ENCODE measurements at regions not wholly inside any gene's neighbourhood (a gene's known extent, or its start where the extent isn't known, plus 50 kb on each side); places are given as distances from the start of the nearest gene placed in this dataset.
"Not testable (repeated sequence)": the region's sequence is repeated elsewhere in the genome, so short reads cannot be mapped to it uniquely, and the experiment has no call there.

DNA sequence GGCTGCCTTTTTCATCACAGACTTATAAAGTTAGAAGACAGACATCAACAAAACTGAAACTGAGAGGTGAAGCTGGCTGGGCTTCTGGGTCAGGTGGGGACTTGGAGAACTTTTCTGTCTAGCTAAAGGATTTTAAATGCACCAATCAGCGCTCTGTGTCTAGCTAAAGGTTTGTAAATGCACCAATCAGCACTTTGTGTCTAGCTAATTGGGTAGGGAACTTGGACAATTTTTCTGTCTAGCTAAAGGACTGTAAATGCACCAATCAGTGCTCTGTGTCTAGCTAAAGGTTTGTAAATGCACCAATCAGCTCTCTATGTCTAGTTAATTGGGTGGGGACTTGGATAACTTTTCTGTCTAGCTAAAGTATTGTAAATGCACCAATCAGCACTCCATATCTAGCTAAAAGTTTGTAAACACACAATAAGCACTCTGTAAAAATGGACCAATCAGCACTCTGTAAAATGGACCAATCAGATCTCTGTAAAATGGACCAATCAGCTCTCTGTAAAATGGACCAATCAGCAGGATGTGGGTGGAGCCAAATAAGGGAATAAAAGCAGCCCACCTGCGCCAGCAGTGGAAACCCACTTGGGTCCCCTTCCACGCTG, 710.3 kb upstream of the INTU start:
- TF ChIP-seq, protein P1, sequence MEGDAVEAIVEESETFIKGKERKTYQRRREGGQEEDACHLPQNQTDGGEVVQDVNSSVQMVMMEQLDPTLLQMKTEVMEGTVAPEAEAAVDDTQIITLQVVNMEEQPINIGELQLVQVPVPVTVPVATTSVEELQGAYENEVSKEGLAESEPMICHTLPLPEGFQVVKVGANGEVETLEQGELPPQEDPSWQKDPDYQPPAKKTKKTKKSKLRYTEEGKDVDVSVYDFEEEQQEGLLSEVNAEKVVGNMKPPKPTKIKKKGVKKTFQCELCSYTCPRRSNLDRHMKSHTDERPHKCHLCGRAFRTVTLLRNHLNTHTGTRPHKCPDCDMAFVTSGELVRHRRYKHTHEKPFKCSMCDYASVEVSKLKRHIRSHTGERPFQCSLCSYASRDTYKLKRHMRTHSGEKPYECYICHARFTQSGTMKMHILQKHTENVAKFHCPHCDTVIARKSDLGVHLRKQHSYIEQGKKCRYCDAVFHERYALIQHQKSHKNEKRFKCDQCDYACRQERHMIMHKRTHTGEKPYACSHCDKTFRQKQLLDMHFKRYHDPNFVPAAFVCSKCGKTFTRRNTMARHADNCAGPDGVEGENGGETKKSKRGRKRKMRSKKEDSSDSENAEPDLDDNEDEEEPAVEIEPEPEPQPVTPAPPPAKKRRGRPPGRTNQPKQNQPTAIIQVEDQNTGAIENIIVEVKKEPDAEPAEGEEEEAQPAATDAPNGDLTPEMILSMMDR (IDR thresholded peaks at IDR 0.05 in 2 of 3, conservative IDR thresholded peaks at IDR 0.05 in 1 of 3; ENCODE audit: control insufficient read depth in 2 of 3, extremely low read depth in 1 of 3, insufficient read depth in 1 of 3, low read depth in 3 of 3, low read length in 3 of 3) = not testable (repeated sequence)
- not testable (repeated sequence) for TF ChIP-seq POLR2AphosphoS5 (IDR thresholded peaks at IDR 0.05; ENCODE audit: low read length); GABPA (IDR thresholded peaks at IDR 0.05; ENCODE audit: low read depth); SIN3A (IDR thresholded peaks at IDR 0.05; ENCODE audit: low read depth, low read length); POLR2A (IDR thresholded peaks at IDR 0.05; ENCODE audit: low read depth, low read length); TARDBP (IDR thresholded peaks at IDR 0.05; ENCODE audit: borderline replicate concordance); CREB1 (IDR thresholded peaks at IDR 0.05; ENCODE audit: low read depth); MYC (IDR thresholded peaks at IDR 0.05; ENCODE audit: insufficient read depth, insufficient read length, insufficient replicate concordance, low read length, severe bottlenecking)
- TF ChIP-seq, protein P2, sequence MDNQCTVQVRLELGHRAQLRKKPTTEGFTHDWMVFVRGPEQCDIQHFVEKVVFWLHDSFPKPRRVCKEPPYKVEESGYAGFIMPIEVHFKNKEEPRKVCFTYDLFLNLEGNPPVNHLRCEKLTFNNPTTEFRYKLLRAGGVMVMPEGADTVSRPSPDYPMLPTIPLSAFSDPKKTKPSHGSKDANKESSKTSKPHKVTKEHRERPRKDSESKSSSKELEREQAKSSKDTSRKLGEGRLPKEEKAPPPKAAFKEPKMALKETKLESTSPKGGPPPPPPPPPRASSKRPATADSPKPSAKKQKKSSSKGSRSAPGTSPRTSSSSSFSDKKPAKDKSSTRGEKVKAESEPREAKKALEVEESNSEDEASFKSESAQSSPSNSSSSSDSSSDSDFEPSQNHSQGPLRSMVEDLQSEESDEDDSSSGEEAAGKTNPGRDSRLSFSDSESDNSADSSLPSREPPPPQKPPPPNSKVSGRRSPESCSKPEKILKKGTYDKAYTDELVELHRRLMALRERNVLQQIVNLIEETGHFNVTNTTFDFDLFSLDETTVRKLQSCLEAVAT (IDR thresholded peaks at IDR 0.05) = not testable (repeated sequence)
